ENCODE measurements at regions not wholly inside any gene's neighbourhood (a gene's known extent, or its start where the extent isn't known, plus 50 kb on each side); places are given as distances from the start of the nearest gene placed in this dataset.

DNA sequence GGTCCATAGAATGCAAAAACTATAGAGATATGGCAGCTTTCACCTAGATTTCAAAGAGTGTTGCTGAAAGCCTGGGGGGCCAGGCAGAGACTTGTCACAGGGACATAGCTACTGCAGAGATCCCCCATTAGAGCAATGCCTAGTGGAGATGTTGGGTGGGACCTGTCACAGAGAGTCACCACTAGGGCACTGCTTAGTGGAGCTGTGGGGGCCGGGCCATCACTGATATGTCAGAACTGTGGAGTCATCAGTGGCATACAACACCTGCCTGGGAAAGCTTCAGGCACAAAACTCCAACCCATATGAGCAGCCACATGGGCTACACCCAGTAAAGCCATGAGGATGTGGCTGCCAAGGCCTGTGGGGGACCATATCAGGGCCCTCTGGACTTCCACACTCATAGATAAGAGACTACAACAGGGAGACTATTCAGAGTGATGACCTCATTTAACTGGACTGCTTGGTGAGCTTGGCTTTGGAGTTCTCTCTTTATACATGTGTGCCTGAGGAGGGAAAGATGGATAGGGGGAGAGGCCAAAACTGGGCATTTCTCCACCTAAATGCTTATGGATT, 176.3 kb downstream of the ZNF621 start:
- no peak for DNase-seq (ENCODE audit: low read depth)

GRCh38 chr3:40704224-40704623, 179.5 kb downstream of the ZNF621 start:
- DNase-seq (ENCODE audit: low read depth): no peak

GRCh38 chr3:40705663-40706062, 180.9 kb downstream of the ZNF621 start:
- no peak for DNase-seq (ENCODE audit: low read depth)

GRCh38 chr3:40713306-40713705, 188.5 kb downstream of the ZNF621 start:
- DNase-seq (ENCODE audit: low read depth): no peak

DNA sequence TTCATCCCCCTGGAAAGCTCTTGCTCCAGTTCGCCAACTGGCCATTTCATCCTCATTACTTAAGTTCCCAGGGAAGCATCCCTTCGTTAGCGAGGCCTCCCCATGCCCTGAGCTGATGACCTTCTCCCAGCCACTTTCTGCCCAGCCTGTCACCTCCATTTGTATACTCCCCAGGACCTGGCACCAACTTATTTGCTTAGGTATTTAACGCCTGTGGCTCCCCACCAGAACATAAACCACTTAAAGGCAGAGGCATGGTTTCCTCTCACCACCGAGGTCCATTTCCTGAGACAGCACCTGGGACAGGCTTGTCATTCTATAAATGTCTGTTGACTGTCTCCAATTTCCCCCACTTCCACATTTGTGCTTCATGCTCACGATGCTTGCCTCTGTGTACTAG, 189.0 kb downstream of the ZNF621 start:
- DNase-seq (ENCODE audit: low read depth): no peak

GRCh38 chr3:40714771-40715345, 190.1 kb downstream of the ZNF621 start:
- no peak for DNase-seq (ENCODE audit: low read depth)

DNA sequence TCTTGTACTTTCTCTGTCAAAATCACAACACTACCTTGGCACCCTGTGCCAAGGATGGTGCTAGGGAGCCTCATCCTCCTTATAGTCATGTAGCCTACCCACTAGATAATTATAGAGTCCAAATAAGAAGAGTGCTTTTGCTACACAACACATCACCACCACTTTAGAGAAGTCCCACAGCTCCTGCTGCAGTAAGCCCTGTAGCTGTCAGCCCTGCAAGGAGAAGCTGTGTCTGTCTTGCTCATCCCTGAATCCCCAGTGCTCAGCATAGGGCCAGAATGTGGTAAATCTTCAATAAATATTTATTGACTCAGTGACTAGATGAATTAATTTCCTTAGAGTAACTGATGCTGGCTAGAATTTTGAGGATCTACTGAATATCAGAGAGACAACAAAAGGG, 190.8 kb downstream of the ZNF621 start:
- DNase-seq (ENCODE audit: low read depth): no peak

- no peak for DNase-seq (ENCODE audit: low read depth)
These were observed 192.7 kb downstream of the ZNF621 start for GRCh38 chr3:40717471-40717870.

DNA sequence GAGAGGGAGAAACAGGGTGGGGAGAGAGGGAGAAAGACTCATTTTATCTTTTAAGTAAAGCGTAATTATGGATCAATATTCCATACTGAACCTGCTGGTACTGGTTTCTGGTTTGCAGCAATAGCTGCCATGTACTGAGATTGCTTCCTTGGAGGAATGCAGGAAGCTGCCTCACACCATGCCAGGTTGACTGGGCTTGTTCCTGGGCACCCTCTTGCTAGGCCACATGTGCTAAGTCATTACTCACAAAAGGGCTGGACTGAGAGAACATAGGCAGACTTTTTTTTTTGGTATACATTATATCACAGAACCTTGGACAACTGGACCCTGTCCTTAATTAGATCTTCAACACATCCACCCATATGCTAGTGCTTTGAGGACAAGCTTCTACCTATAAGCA, 193.4 kb downstream of the ZNF621 start:
- DNase-seq (ENCODE audit: low read depth): no peak

- no peak for DNase-seq (ENCODE audit: low read depth)
These were observed 193.9 kb downstream of the ZNF621 start for GRCh38 chr3:40718681-40719080.

- no peak for DNase-seq (ENCODE audit: low read depth)
These were observed 195.0 kb downstream of the ZNF621 start for GRCh38 chr3:40719660-40720287.

DNA sequence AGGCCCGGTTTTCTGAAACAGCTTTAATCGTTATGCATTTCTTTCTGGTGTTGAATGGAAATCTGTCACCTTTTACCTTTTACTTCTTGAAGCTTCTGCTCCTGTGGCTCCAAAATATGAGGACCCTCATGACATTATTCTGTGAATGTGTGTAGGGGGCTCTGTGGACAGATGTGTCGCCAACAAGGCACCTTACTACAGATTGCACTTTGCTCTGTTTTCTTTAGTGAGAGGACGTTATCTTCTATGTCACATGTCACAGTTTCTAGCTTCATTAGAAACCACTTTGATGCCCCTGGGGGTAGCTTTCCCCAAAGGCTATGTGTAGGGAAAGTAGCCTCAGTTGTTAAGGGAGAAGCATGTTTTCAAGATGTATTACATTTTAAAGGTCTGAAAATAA, 195.6 kb downstream of the ZNF621 start:
- DNase-seq (ENCODE audit: low read depth): no peak

GRCh38 chr3:40720863-40721262, 196.1 kb downstream of the ZNF621 start:
- no peak for DNase-seq (ENCODE audit: low read depth)

GRCh38 chr3:40723083-40723660, 198.4 kb downstream of the ZNF621 start:
- no peak for DNase-seq (ENCODE audit: low read depth)

GRCh38 chr3:40725031-40725430, 200.3 kb downstream of the ZNF621 start:
- DNase-seq (ENCODE audit: low read depth): no peak

DNA sequence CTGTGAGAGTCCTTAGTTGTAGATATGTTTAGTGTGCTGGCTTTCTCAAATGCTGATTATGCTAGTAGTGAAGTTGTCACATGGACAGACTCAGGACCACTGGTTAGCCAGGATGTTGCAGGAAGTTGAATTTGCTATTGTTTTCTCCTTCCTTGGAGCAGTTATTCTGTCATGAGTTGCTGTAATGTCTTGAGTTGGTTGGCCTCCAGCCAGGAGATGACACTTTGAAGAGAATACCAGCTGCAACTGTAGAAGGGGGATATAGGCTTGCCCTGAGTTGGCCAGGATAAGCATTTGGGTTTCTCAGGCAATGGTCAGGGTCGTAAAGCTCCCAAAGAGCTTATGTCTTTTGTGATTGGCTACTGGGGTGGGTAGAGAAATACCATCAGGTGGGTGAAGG, 206.7 kb downstream of the ZNF621 start:
- DNase-seq (ENCODE audit: low read depth): no peak

GRCh38 chr3:40736943-40737342, 212.2 kb downstream of the ZNF621 start:
- DNase-seq (ENCODE audit: low read depth): no peak

DNA sequence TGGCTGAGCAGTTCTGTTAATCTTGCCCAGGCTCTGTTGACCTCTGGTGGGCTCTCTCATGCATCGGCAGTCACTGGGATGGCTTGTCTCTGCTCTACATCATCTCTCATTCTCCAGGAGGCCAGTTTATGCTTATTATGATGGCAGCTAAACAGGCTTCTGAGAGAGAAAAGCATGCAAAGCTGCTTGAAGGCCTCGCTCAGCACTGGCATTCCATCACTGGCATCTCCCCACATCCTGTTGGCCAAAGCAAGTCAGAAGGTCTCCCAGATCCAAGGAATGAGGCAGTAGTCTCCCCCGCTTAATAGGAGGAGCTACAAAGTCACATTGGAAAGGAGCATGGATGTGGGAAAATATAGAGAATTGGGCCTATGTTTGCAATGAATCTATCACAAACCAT, 212.6 kb downstream of the ZNF621 start:
- no peak for DNase-seq (ENCODE audit: low read depth)

DNA sequence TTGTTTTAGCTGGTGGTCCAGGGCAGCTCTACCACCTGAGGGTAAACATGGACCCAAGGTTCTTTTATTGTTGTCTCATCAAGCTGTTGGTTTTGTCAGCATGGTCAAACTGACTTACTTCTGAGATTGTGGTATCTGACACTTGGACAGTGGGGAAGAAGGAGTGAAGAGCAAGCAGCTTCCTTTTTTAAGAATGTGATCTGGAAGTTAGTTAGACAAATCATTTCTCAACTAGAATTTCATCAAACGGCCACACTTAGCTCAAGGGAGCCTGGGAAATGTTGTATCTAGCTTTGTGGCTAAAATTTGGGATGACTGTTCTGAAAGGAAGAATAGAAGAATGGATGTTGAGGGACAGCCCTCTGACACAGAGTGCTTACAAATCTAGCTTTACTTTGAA, 215.2 kb downstream of the ZNF621 start:
- DNase-seq (ENCODE audit: low read depth): no peak

- DNase-seq (ENCODE audit: low read depth): no peak
These were observed 217.0 kb downstream of the ZNF621 start for GRCh38 chr3:40741729-40742128.

DNA sequence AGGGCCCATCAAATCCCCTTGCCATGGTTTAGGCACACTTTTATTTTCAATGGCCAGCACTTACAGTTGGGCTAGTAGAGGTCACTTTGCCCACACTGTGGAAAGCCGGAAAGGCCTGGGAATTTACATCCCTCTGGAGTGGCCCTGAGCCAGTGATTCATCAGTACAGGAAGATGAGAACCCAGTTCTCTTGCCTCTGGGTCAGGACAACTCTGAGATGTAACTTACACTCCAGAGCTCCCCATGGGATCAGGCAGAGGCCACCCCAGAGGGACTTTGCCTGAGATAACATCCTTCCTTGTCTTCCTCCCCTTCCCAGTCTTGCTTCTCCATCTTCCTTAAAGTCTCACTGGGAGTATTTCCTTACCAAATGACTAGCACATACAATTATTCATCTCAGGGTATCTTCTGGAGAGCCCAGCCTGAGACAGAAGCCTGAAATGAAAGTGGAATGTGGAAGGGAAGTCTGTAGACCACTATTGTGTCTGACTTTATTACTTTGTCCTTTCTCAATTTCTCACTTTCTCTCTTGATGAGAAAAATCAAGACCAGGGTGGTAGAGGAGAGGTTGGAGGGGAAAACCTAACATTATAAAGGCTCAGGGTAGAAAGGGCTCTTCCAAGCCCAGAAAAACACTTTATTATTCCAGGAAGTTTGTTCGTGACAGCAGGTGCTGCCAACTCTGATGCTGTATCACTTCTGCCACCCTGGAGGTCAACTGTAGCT, 220.8 kb downstream of the ZNF621 start:
- DNase-seq (ENCODE audit: low read depth): no peak

GRCh38 chr3:40751666-40752065, 226.9 kb downstream of the ZNF621 start:
- DNase-seq (ENCODE audit: low read depth): no peak

DNA sequence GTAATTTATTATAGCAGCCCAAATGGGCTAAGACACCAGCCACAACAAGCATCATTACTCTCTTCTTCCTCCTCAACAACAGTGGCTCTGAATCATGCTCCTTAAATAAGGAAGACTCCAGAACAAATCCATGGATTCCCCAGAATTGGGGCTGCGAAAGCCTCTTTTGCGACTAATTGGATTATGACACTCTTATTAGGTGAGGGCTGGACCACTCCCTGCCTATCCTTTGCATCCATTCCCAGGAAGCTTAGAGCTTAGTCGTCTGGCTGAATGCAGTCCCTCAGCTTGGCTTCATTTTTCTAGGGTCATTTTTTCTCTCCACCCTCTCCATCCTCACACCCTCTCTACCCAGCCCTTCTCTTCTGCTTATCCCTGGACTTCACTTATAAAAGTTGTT, 227.7 kb downstream of the ZNF621 start:
- DNase-seq (ENCODE audit: low read depth): no peak

Measured in stimulated activated CD8-positive, alpha-beta memory T cell treated with anti-CD3 and anti-CD28 coated beads, Interleukin-12 subunit alpha, Interleukin-12 subunit beta, amount 100 ng/mL, for 4 hours (primary cell).